HepG2 (cell line): ENCODE measurements at regions not wholly inside any gene's neighbourhood (a gene's known extent, or its start where the extent isn't known, plus 50 kb on each side); places are given as distances from the start of the nearest gene placed in this dataset.

ENCODE experiments used
- HMG20B ChIP-seq: conservative IDR thresholded peaks from 2 replicates; pipeline ENCODE4 v1.6.1; 2016; ENCODE audit warnings: missing genetic modification reagents, missing compliant biosample characterization
- HNRNPK ChIP-seq: fragments of 200-400 bp; formaldehyde crosslinking; IDR thresholded peaks from 2 replicates; pipeline ENCODE4 v1.6.1; 2018; ENCODE audit warnings: low read length, low read depth, moderate library complexity, mild to moderate bottlenecking; ENCODE audit not compliant: poor library complexity, severe bottlenecking
- HOXA3 ChIP-seq: sonication (generic); formaldehyde crosslinking; IDR thresholded peaks from 2 replicates; pipeline ENCODE4 v1.5.0; 2020; ENCODE audit warnings: missing genetic modification reagents
- KAT8 ChIP-seq: IDR thresholded peaks from 2 replicates; pipeline ENCODE4 v1.6.1; 2016; ENCODE audit warnings: missing genetic modification reagents, missing compliant biosample characterization
- MIXL1 ChIP-seq: IDR thresholded peaks from 2 replicates; pipeline ENCODE4 v1.6.1; 2016
- MTF2 ChIP-seq: sonication (generic); formaldehyde crosslinking; IDR thresholded peaks from 2 replicates; pipeline ENCODE4 v1.5.0; 2020; ENCODE audit warnings: missing genetic modification reagents, borderline replicate concordance
- MXI1 ChIP-seq: IDR thresholded peaks from 3 replicates; pipeline ENCODE4 v1.6.1; 2012; ENCODE audit warnings: low read depth, low read length, inconsistent platforms, borderline replicate concordance
- RBFOX2 ChIP-seq: fragments of 200-400 bp; formaldehyde crosslinking; IDR thresholded peaks from 2 replicates; pipeline ENCODE4 v1.6.1; 2017; ENCODE audit warnings: low read depth, mild to moderate bottlenecking, low read length
- TAF1 ChIP-seq: sonication (generic); formaldehyde crosslinking; IDR thresholded peaks from 2 replicates; pipeline ENCODE4 v1.4.0; 2020; ENCODE audit warnings: missing genetic modification reagents
- TOPORS ChIP-seq: sonication (generic); formaldehyde crosslinking; IDR thresholded peaks from 2 replicates; pipeline ENCODE4 v1.8.0; 2023; ENCODE audit warnings: mild to moderate bottlenecking, missing genetic modification reagents
- ZKSCAN5 ChIP-seq: sonication (generic); formaldehyde crosslinking; IDR thresholded peaks from 2 replicates; pipeline ENCODE4 v1.5.1; 2020; ENCODE audit warnings: mild to moderate bottlenecking, missing genetic modification reagents
- ZNF10 ChIP-seq: sonication (generic); formaldehyde crosslinking; IDR thresholded peaks from 2 replicates; pipeline ENCODE4 v1.4.0; 2020; ENCODE audit warnings: mild to moderate bottlenecking, low read depth, missing genetic modification reagents, borderline replicate concordance
- ZNF251 ChIP-seq: sonication (generic); formaldehyde crosslinking; IDR thresholded peaks from 2 replicates; pipeline ENCODE4 v1.9.0; 2021; ENCODE audit warnings: mild to moderate bottlenecking, missing genetic modification reagents
- ZNF317 ChIP-seq: sonication (generic); formaldehyde crosslinking; IDR thresholded peaks from 2 replicates; pipeline ENCODE4 v1.5.0; 2020; ENCODE audit warnings: mild to moderate bottlenecking, missing genetic modification reagents
- ZNF382 ChIP-seq: sonication (generic); formaldehyde crosslinking; IDR thresholded peaks from 2 replicates; pipeline ENCODE4 v1.5.0; 2020; ENCODE audit warnings: missing genetic modification reagents, mild to moderate bottlenecking, borderline replicate concordance
- ZNF432 ChIP-seq: sonication (generic); formaldehyde crosslinking; IDR thresholded peaks from 2 replicates; pipeline ENCODE4 v1.5.0; 2020; ENCODE audit warnings: missing genetic modification reagents, mild to moderate bottlenecking, borderline replicate concordance
- ZNF570 ChIP-seq: sonication (generic); formaldehyde crosslinking; IDR thresholded peaks from 2 replicates; pipeline ENCODE4 v1.4.0; 2020; ENCODE audit warnings: mild to moderate bottlenecking, missing genetic modification reagents, borderline replicate concordance
- ZSCAN12 ChIP-seq: sonication (generic); formaldehyde crosslinking; IDR thresholded peaks from 2 replicates; pipeline ENCODE4 v1.9.0; 2021; ENCODE audit warnings: mild to moderate bottlenecking, missing genetic modification reagents
- TF ChIP-seq, protein P1 (sequence below), 2 experiments: sonication (generic) in 1 of 2; formaldehyde crosslinking in 1 of 2; IDR thresholded peaks; 2 replicates each; pipeline versions ENCODE4 v1.4.0 to v1.6.1; 2016 to 2020; ENCODE audit warnings: borderline replicate concordance in 1 of 2, low read depth in 1 of 2, mild to moderate bottlenecking in 1 of 2, missing genetic modification reagents in 1 of 2
- TF ChIP-seq, protein P2 (sequence below): sonication (generic); formaldehyde crosslinking; IDR thresholded peaks from 2 replicates; pipeline ENCODE4 v1.8.1; 2023; ENCODE audit warnings: mild to moderate bottlenecking, missing genetic modification reagents, borderline replicate concordance
- TF ChIP-seq, protein P3 (sequence below): sonication (generic); formaldehyde crosslinking; IDR thresholded peaks from 2 replicates; pipeline ENCODE4 v1.4.0; 2020; ENCODE audit warnings: low read depth, missing genetic modification reagents

DNA sequence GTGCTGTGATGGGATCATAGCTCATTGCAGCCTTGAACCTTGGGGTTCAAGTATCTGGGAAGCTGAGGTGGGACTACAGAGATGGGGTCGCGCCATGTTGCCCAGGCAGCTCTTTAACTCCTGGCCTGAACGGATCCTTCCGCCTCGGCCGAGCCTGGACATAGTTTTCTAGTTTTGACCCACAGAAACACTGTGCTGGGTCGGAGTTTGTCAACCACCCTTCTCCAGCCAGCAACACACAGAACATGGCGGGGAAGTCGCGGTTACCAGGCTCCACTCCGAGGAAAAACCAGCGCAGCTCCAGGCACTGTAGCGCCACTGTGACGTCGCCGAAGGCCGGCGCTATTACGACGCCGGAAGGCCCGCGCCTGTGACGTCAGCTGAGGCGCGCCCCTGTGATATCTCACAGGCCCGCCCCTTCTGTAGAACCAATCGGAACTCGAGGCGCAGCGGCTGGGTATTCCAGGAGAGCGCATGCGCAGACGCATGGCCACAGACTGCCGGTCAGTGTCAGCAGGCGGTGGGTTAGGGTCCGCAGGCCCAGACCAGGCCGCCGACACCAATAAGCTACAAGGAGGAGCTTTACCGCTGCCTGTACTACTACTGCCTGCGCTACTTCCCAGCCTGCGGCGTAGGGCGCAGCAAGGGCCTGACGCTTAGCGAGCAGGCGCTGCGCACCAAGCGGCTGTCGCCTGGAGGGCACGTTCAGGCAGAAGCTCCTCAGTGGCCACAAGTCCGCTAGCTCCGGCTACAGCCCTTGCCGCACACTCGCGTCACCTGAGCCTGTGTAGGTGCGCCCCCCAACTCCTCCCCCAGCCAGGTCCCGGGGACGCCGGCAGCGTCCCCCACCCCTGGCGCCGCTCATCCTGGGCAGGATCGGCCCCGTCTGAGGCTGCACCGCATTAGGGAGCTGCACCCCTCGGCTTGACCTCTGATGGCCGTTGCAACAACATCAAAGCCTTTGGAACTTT, 135.2 kb upstream of the KCTD7 start (continued):
- TF ChIP-seq, protein P1, sequence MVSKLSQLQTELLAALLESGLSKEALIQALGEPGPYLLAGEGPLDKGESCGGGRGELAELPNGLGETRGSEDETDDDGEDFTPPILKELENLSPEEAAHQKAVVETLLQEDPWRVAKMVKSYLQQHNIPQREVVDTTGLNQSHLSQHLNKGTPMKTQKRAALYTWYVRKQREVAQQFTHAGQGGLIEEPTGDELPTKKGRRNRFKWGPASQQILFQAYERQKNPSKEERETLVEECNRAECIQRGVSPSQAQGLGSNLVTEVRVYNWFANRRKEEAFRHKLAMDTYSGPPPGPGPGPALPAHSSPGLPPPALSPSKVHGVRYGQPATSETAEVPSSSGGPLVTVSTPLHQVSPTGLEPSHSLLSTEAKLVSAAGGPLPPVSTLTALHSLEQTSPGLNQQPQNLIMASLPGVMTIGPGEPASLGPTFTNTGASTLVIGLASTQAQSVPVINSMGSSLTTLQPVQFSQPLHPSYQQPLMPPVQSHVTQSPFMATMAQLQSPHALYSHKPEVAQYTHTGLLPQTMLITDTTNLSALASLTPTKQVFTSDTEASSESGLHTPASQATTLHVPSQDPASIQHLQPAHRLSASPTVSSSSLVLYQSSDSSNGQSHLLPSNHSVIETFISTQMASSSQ (IDR thresholded peaks at IDR 0.05; ENCODE audit: low read depth), result peak; percentile 11; the same call in 1 of the 2 replicates
- TF ChIP-seq, protein P1 (CRISPR knock-in tag; IDR thresholded peaks at IDR 0.05; ENCODE audit: borderline replicate concordance), result peak; percentile 51; the same call in 1 of the 2 replicates
- TF ChIP-seq ZNF10 (CRISPR knock-in tag) (no peak), ZNF432 (CRISPR knock-in tag) (no peak), HNRNPK (no peak), MXI1 (peak; percentile 29; the same call in 1 of the 3 replicates), RBFOX2 (peak; percentile 98), ZNF251 (CRISPR knock-in tag) (no peak), MTF2 (CRISPR knock-in tag) (0 out of 2 replicates have a peak, but pooled peaks have one; percentile 53), ZNF382 (CRISPR knock-in tag) (no peak), ZKSCAN5 (no peak), HOXA3 (CRISPR knock-in tag) (peak; percentile 100), ZSCAN12 (peak; percentile 72; the same call in 1 of the 2 replicates), KAT8 (CRISPR knock-in tag) (peak; percentile 91), MIXL1 (CRISPR knock-in tag) (peak; percentile 76), TOPORS (peak; percentile 93), HMG20B (CRISPR knock-in tag) (no peak), ZNF570 (CRISPR knock-in tag) (no peak), TAF1 (CRISPR knock-in tag) (peak; percentile 97), ZNF317 (CRISPR knock-in tag) (peak; percentile 65)
- TF ChIP-seq, protein P2, sequence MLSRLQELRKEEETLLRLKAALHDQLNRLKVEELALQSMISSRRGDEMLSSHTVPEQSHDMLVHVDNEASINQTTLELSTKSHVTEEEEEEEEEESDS (CRISPR knock-in tag), result no peak
- TF ChIP-seq, protein P3, sequence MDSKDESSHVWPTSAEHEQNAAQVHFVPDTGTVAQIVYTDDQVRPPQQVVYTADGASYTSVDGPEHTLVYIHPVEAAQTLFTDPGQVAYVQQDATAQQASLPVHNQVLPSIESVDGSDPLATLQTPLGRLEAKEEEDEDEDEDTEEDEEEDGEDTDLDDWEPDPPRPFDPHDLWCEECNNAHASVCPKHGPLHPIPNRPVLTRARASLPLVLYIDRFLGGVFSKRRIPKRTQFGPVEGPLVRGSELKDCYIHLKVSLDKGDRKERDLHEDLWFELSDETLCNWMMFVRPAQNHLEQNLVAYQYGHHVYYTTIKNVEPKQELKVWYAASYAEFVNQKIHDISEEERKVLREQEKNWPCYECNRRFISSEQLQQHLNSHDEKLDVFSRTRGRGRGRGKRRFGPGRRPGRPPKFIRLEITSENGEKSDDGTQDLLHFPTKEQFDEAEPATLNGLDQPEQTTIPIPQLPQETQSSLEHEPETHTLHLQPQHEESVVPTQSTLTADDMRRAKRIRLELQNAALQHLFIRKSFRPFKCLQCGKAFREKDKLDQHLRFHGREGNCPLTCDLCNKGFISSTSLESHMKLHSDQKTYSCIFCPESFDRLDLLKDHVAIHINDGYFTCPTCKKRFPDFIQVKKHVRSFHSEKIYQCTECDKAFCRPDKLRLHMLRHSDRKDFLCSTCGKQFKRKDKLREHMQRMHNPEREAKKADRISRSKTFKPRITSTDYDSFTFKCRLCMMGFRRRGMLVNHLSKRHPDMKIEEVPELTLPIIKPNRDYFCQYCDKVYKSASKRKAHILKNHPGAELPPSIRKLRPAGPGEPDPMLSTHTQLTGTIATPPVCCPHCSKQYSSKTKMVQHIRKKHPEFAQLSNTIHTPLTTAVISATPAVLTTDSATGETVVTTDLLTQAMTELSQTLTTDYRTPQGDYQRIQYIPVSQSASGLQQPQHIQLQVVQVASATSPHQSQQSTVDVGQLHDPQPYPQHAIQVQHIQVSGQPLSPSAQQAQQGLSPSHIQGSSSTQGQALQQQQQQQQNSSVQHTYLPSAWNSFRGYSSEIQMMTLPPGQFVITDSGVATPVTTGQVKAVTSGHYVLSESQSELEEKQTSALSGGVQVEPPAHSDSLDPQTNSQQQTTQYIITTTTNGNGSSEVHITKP (CRISPR knock-in tag), result peak; percentile 46; the same call in 1 of the 2 replicates
